CD4-positive, alpha-beta T cell (primary cell): ENCODE measurements at regions not wholly inside any gene's neighbourhood (a gene's known extent, or its start where the extent isn't known, plus 50 kb on each side); places are given as distances from the start of the nearest gene placed in this dataset.

Source experiments
- ATAC-seq: fragments of 200-7000 bp; cut with Tn5 transposase; one replicate; pipeline ENCODE4 v1.10.0; 2022; ENCODE audit warnings: mild to moderate bottlenecking; ENCODE audit not compliant: poor library complexity
- CTCF ChIA-PET: fragments of 350-600 bp; sonication (Branson Sonifier 250); formaldehyde crosslinking; loops from one replicate; lab custom pipeline; 2021; ENCODE audit warnings: antibody characterized with exemption, inconsistent platforms; lab: Charles Lee
- POLR2A ChIA-PET: fragments of 350-600 bp; sonication (Branson Sonifier 250); formaldehyde crosslinking; loops from one replicate; lab custom pipeline; 2021; ENCODE audit warnings: antibody characterized with exemption, inconsistent platforms; lab: Charles Lee
- DNase-seq, 14 experiments: peaks; one replicate each; pipeline ENCODE4 v3.0.0-alpha.2; 2013 to 2020; ENCODE audit warnings: mixed read lengths in 2 of 14
- H3K27ac ChIP-seq, 2 donors: one replicate each; pipeline versions ENCODE4 v1.5.1 to v1.7.0; 2013; ENCODE audit warnings: low read length in 2 of 2, low read depth in 1 of 2, mild to moderate bottlenecking in 1 of 2
- H3K27me3 ChIP-seq, 2 experiments: 1 replicate in 1 of 2; 2 replicates in 1 of 2; pipeline versions ENCODE4 v1.6.1 to v1.7.0; 2013; ENCODE audit warnings: low read length in 2 of 2, control low read depth in 1 of 2, mild to moderate bottlenecking in 1 of 2, moderate library complexity in 1 of 2; ENCODE audit not compliant: insufficient read depth in 2 of 2, control insufficient read depth in 1 of 2
- H3K36me3 ChIP-seq: one replicate; pipeline ENCODE4 v1.6.1; 2013; ENCODE audit warnings: low read length, control low read depth; ENCODE audit not compliant: insufficient read depth
- H3K4me1 ChIP-seq: one replicate; pipeline ENCODE4 v1.6.1; 2013; ENCODE audit warnings: low read length, control low read depth; ENCODE audit not compliant: insufficient read depth
- H3K4me3 ChIP-seq: one replicate; pipeline ENCODE4 v1.5.1; 2013; ENCODE audit warnings: mild to moderate bottlenecking, low read length, moderate library complexity
- H3K9me3 ChIP-seq, 2 experiments: 1 replicate in 1 of 2; 2 replicates in 1 of 2; pipeline versions ENCODE4 v1.6.1 to v1.7.0; 2013; ENCODE audit warnings: low read length in 2 of 2, mild to moderate bottlenecking in 2 of 2, control low read depth in 1 of 2, moderate library complexity in 1 of 2; ENCODE audit not compliant: control insufficient read depth in 1 of 2, insufficient read depth in 1 of 2
- H3K27ac Mint-ChIP-seq: one replicate; pipeline ENCODE4 v1.8.0; 2020; ENCODE audit warnings: mixed read lengths
- H3K27me3 Mint-ChIP-seq: one replicate; pipeline ENCODE4 v1.8.0; 2021; ENCODE audit warnings: mixed read lengths
- H3K36me3 Mint-ChIP-seq: one replicate; pipeline ENCODE4 v1.8.0; 2021; ENCODE audit warnings: low read depth, mixed read lengths
- H3K4me1 Mint-ChIP-seq: one replicate; pipeline ENCODE4 v1.8.0; 2021; ENCODE audit warnings: low read depth, mixed read lengths
- H3K4me3 Mint-ChIP-seq: one replicate; pipeline ENCODE4 v1.8.0; 2020; ENCODE audit warnings: mild to moderate bottlenecking, mixed read lengths
- H3K9me3 Mint-ChIP-seq: one replicate; pipeline ENCODE4 v1.8.0; 2020; ENCODE audit warnings: mixed read lengths
- CTCF ChIP-seq: fragments of 200-600 bp; IDR thresholded peaks from one replicate; pipeline ENCODE4 v1.8.0; 2022; ENCODE audit warnings: antibody characterized with exemption, mild to moderate bottlenecking
- intact Hi-C, 2 experiments: fragments of 100-400 bp; cut with DNase I in 1 of 2; cut with micrococcal nuclease in 1 of 2; formaldehyde crosslinking; loops; one replicate each; pipeline versions ENCODE4 v1.15.1 to v1.9.0; 2023 to 2025; cut with DNase I, micrococcal nuclease

GRCh38 chr6:91540902-91541301 is 954.0 kb upstream of the MAP3K7 start:
- ChIA-PET CTCF (no interaction called here), POLR2A (no interaction called here)
- Mint-ChIP-seq H3K9me3 (no peaks in the 10 kb centered on the region), H3K36me3 (no peaks in the 10 kb centered on the region), H3K27ac (no peak overlapping the region), H3K4me3 (no peak overlapping the region), H3K27me3 (no peaks in the 10 kb centered on the region), H3K4me1 (no peaks in the 10 kb centered on the region)
- no peaks in the 10 kb centered on the region for H3K9me3 ChIP-seq
- no peak for TF ChIP-seq CTCF
- ATAC-seq, result no peak
- no peak overlapping the region for H3K4me3 ChIP-seq
- no peaks in the 10 kb centered on the region for H3K27me3 ChIP-seq
- no peaks in the 10 kb centered on the region for H3K4me1 ChIP-seq
- intact Hi-C loops, result no loop called here
- no peak overlapping the region for H3K27ac ChIP-seq
- H3K36me3 ChIP-seq, result no peaks in the 10 kb centered on the region
- no peak for DNase-seq

GRCh38 chr6:91539456-91539855 is 952.6 kb upstream of the MAP3K7 start:
- intact Hi-C loops, result no loop called here
- H3K36me3 ChIP-seq, result no peaks in the 10 kb centered on the region
- Mint-ChIP-seq H3K27ac (no peak overlapping the region), H3K4me1 (no peaks in the 10 kb centered on the region), H3K27me3 (no peaks in the 10 kb centered on the region), H3K4me3 (no peak overlapping the region), H3K9me3 (no peaks in the 10 kb centered on the region), H3K36me3 (no peaks in the 10 kb centered on the region)
- H3K27me3 ChIP-seq, result no peaks in the 10 kb centered on the region
- no peak overlapping the region for H3K27ac ChIP-seq
- H3K9me3 ChIP-seq, result no peaks in the 10 kb centered on the region
- H3K4me1 ChIP-seq, result no peaks in the 10 kb centered on the region
- ChIA-PET POLR2A (no interaction called here), CTCF (no interaction called here)
- no peak for TF ChIP-seq CTCF
- ATAC-seq (no peak), DNase-seq (no peak)
- no peak overlapping the region for H3K4me3 ChIP-seq

GRCh38 chr6:91538622-91539021 is 951.8 kb upstream of the MAP3K7 start:
- Mint-ChIP-seq H3K9me3 (no peaks in the 10 kb centered on the region), H3K36me3 (no peaks in the 10 kb centered on the region), H3K27me3 (no peaks in the 10 kb centered on the region), H3K27ac (no peak overlapping the region), H3K4me3 (no peak overlapping the region), H3K4me1 (no peaks in the 10 kb centered on the region)
- intact Hi-C loops, result no loop called here
- Histone ChIP-seq H3K27me3 (no peaks in the 10 kb centered on the region), H3K9me3 (no peaks in the 10 kb centered on the region), H3K4me1 (no peaks in the 10 kb centered on the region), H3K36me3 (no peaks in the 10 kb centered on the region), H3K27ac (no peak overlapping the region), H3K4me3 (no peak overlapping the region)
- POLR2A ChIA-PET, result no interaction called here
- ATAC-seq (no peak), DNase-seq (no peak)
- CTCF ChIA-PET, result no interaction called here
- no peak for TF ChIP-seq CTCF
